Stimulated activated CD4-positive, alpha-beta T cell treated with anti-CD3 and anti-CD28 coated beads, TNF-alpha, amount 100 ng/mL, for 24 hours (primary cell): ENCODE measurements at regions not wholly inside any gene's neighbourhood (a gene's known extent, or its start where the extent isn't known, plus 50 kb on each side); places are given as distances from the start of the nearest gene placed in this dataset.
"Not testable (repeated sequence)": the region's sequence is repeated elsewhere in the genome, so short reads cannot be mapped to it uniquely, and the experiment has no call there.

ENCODE experiments used
- DNase-seq, 3 experiments: peaks; one replicate each; pipeline ENCODE4 v3.0.0-alpha.2; 2020; ENCODE audit warnings: low read depth in 3 of 3

- no peak for DNase-seq
Measured at GRCh38 chr1:227416156-227416830, 98.0 kb upstream of the CDC42BPA start.

GRCh38 chr1:227415115-227415790, 97.0 kb upstream of the CDC42BPA start:
- DNase-seq = no peak

GRCh38 chr1:227411066-227411465, 92.8 kb upstream of the CDC42BPA start:
- no peak for DNase-seq

GRCh38 chr1:227406332-227406731, 88.0 kb upstream of the CDC42BPA start:
- DNase-seq = not testable (repeated sequence)

- no peak for DNase-seq
Measured at GRCh38 chr1:227403535-227403934, 85.2 kb upstream of the CDC42BPA start.

- no peak for DNase-seq
Measured at GRCh38 chr1:227401562-227402342, 83.5 kb upstream of the CDC42BPA start.

GRCh38 chr1:227399152-227399730, 80.9 kb upstream of the CDC42BPA start:
- no peak for DNase-seq

- no peak for DNase-seq
Measured at GRCh38 chr1:227397354-227397978, 79.2 kb upstream of the CDC42BPA start.

GRCh38 chr1:227396539-227397353, 78.5 kb upstream of the CDC42BPA start:
- no peak for DNase-seq

GRCh38 chr1:227395426-227396028, 77.2 kb upstream of the CDC42BPA start:
- no peak for DNase-seq

GRCh38 chr1:227392984-227393764, 74.9 kb upstream of the CDC42BPA start:
- DNase-seq = no peak

- DNase-seq = no peak
Measured at GRCh38 chr1:227391879-227392278, 73.6 kb upstream of the CDC42BPA start.

- DNase-seq = no peak
Measured at GRCh38 chr1:227391211-227391610, 72.9 kb upstream of the CDC42BPA start.

- DNase-seq = no peak
Measured at GRCh38 chr1:227390525-227390924, 72.2 kb upstream of the CDC42BPA start.

GRCh38 chr1:227388214-227389168, 70.2 kb upstream of the CDC42BPA start:
- no peak for DNase-seq

- DNase-seq = no peak
Measured at GRCh38 chr1:227379555-227379892, 61.2 kb upstream of the CDC42BPA start.

GRCh38 chr1:227378871-227379554, 60.7 kb upstream of the CDC42BPA start:
- no peak for DNase-seq

GRCh38 chr1:227378181-227378580, 59.9 kb upstream of the CDC42BPA start:
- no peak for DNase-seq
